OCI-LY3 (cell line): ENCODE measurements at regions not wholly inside any gene's neighbourhood (a gene's known extent, or its start where the extent isn't known, plus 50 kb on each side); places are given as distances from the start of the nearest gene placed in this dataset.
"Not testable (repeated sequence)": the region's sequence is repeated elsewhere in the genome, so short reads cannot be mapped to it uniquely, and the experiment has no call there.

Experiments used
- H2AFZ ChIP-seq: fragments of 200-600, 300-600 bp; shearing (Covaris generic); 2 replicates; pipeline ENCODE4 v1.6.0; 2014; ENCODE audit warnings: antibody characterized with exemption, low read depth, low read length
- H3K27ac ChIP-seq: fragments of 200-600, 300-600 bp; sonication (generic); 2 replicates; pipeline ENCODE4 v1.5.1; 2014; ENCODE audit warnings: mild to moderate bottlenecking, low read length, moderate library complexity, mixed read lengths
- H3K27me3 ChIP-seq: fragments of 200-600, 300-600 bp; sonication (generic); 2 replicates; pipeline ENCODE4 v1.6.1; 2014; ENCODE audit warnings: low read depth, low read length, mixed read lengths
- H3K36me3 ChIP-seq: fragments of 200-600, 300-600 bp; sonication (generic); replicated peaks from 2 replicates; pipeline ENCODE3; 2014; ENCODE audit warnings: low read depth, low read length, mixed read lengths
- H3K4me1 ChIP-seq: fragments of 300-600, 200-600 bp; sonication (generic); 2 replicates; pipeline ENCODE4 v1.6.1; 2014; ENCODE audit warnings: low read length, mixed read lengths
- H3K4me2 ChIP-seq: fragments of 200-600, 300-600 bp; sonication (generic); 2 replicates; pipeline ENCODE4 v1.6.1; 2014; ENCODE audit warnings: low read length, mixed read lengths
- H3K4me3 ChIP-seq: fragments of 300-600, 200-600 bp; sonication (generic); 2 replicates; pipeline ENCODE4 v1.5.1; 2014; ENCODE audit warnings: antibody characterized with exemption, mild to moderate bottlenecking, low read length, moderate library complexity
- H3K79me2 ChIP-seq: fragments of 300-600, 200-600 bp; shearing (Covaris generic); 2 replicates; pipeline ENCODE4 v1.6.1; 2014; ENCODE audit warnings: mild to moderate bottlenecking, low read length, mixed read lengths
- H3K9ac ChIP-seq: fragments of 300-600, 200-600 bp; shearing (Covaris generic); 2 replicates; pipeline ENCODE4 v1.6.0; 2014; ENCODE audit warnings: mild to moderate bottlenecking, low read length, moderate library complexity
- H3K9me3 ChIP-seq: fragments of 200-600, 300-600 bp; shearing (Covaris generic); 2 replicates; pipeline ENCODE4 v1.6.1; 2014; ENCODE audit warnings: low read length, mixed read lengths; ENCODE audit not compliant: insufficient read depth
- H4K20me1 ChIP-seq: fragments of 200-600, 300-600 bp; sonication (generic); 2 replicates; pipeline ENCODE4 v1.6.1; 2016; ENCODE audit warnings: low read length, mixed read lengths; ENCODE audit not compliant: insufficient read depth
- EZH2phosphoT487 ChIP-seq: fragments of 200-600 bp; shearing (Covaris generic); IDR thresholded peaks from 2 replicates; pipeline ENCODE4 v1.6.1; 2018; ENCODE audit warnings: antibody characterized with exemption, mixed run types, low read depth
- TF ChIP-seq, protein P1 (sequence below): fragments of 200-600, 300-600 bp; sonication (generic); IDR thresholded peaks from 2 replicates; pipeline ENCODE4 v1.5.1; 2014; ENCODE audit warnings: antibody characterized with exemption, low read length, low read depth

DNA sequence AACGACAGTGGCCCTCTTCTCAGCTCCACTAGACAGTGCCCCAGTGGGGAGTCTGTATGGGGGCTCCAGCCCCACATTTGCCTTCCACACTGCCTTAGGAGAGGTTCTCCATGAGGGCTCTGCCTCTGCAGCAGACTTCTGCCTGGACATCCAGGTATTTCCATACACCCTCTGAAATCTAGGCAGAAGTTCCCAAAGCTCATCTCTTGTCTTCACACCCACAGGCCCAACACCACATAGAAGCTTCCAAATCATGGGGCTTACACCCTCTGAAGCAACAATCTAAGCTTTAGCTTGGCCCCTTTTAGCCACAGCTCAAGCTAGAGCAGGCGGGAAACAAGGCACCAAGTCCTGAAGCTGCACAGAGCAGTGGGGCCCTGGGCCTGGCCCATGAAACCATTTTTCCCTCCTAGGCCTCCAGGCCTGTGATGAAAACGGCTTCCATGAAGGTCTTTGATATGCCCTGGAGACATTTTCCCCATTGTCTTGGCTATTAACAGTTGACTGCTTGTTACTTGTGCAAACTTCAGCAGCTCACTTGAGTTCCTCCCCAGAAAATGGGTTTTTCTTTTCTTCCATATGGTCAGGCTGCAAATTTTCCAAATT is 89.2 kb downstream of the KBTBD2 start:
- Histone ChIP-seq H3K9ac (no peak overlapping the region), H3K79me2 (no peaks in the 10 kb centered on the region), H3K4me1 (no peaks in the 10 kb centered on the region), H3K36me3 (no peaks in the 10 kb centered on the region), H3K4me3 (no peak overlapping the region), H2AFZ (no peak overlapping the region), H3K27ac (no peak overlapping the region), H4K20me1 (no peaks in the 10 kb centered on the region), H3K9me3 (no peaks in the 10 kb centered on the region; the same call in 1 of the 2 replicates), H3K4me2 (no peak overlapping the region), H3K27me3 (no peaks in the 10 kb centered on the region)
- TF ChIP-seq, protein P1, sequence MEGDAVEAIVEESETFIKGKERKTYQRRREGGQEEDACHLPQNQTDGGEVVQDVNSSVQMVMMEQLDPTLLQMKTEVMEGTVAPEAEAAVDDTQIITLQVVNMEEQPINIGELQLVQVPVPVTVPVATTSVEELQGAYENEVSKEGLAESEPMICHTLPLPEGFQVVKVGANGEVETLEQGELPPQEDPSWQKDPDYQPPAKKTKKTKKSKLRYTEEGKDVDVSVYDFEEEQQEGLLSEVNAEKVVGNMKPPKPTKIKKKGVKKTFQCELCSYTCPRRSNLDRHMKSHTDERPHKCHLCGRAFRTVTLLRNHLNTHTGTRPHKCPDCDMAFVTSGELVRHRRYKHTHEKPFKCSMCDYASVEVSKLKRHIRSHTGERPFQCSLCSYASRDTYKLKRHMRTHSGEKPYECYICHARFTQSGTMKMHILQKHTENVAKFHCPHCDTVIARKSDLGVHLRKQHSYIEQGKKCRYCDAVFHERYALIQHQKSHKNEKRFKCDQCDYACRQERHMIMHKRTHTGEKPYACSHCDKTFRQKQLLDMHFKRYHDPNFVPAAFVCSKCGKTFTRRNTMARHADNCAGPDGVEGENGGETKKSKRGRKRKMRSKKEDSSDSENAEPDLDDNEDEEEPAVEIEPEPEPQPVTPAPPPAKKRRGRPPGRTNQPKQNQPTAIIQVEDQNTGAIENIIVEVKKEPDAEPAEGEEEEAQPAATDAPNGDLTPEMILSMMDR: no peak
- no peak for TF ChIP-seq EZH2phosphoT487

DNA sequence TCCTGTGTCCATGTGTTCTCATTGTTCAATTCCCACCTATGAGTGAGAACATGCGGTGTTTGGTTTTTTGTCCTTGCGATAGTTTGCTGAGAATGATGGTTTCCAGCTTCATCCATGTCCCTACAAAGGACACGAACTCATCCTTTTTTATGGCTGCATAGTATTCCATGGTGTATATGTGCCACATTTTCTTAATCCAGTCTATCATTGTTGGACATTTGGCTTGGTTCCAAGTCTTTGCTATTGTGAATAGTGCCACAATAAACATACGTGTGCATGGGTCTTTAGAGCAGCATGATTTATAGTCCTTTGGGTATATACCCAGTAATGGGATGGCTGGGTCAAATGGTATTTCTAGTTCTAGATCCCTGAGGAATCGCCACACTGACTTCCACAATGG is 98.5 kb downstream of the KBTBD2 start:
- H3K27me3 ChIP-seq, H3K9me3 ChIP-seq, H3K9ac ChIP-seq, H2AFZ ChIP-seq, H3K79me2 ChIP-seq, H4K20me1 ChIP-seq, H3K27ac ChIP-seq, H3K4me2 ChIP-seq, H3K36me3 ChIP-seq, H3K4me1 ChIP-seq, H3K4me3 ChIP-seq: not testable (repeated sequence)

DNA sequence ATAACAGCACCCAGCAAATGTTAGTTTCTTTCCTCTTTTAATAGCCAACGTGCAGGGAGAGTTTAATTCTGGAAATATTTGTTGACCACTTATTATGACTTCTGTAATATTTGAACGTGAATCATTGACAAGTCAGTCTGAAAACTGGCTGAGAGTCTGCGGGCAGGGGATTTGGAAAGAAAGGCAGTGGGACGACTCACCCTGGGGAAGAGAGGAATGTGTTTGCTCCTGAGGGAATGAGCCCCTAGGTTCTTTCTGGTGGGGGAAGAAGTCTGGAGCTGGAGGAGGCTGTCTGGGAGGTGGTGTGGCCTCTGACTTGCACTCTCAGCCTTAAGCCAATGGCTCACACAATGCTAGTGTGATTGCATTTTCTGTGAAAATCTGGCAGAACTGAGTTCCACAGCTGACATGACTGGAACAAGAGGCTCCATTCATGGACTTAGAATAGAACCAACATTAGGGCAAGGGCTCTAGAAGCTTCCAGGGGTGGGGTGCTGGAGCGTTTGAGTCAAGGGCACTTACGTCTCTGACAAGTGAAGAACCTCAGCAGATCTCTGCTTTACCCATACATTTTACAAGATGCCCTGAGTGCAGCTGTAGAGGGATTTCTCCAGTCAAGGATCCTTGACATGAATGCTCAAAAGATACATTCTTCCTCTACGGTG is 100.7 kb downstream of the KBTBD2 start:
- not testable (repeated sequence) for H3K27me3 ChIP-seq, H3K4me2 ChIP-seq, H3K4me1 ChIP-seq

DNA sequence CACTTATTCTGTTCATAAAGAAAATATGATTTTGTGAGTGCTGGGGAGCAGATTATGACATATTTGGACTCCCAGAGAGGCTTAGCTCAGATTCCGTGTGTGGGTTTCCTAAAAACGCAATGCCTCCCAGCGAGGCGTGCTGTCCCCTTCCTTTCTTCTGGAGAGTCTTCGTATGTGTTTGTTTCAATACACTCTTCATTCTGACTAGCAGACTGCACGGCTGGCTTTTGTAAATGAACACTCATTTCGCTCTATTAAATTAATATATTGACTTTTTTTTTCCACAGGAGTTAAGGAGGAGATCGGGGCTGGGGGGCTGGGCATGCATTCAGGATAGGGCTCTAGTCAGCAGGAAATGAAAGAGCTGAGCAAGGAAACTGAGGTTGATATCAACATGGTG is 102.3 kb downstream of the KBTBD2 start:
- H3K79me2 ChIP-seq, H2AFZ ChIP-seq, H3K27ac ChIP-seq, H3K9ac ChIP-seq, H3K4me2 ChIP-seq, H3K9me3 ChIP-seq, H3K27me3 ChIP-seq, H3K4me3 ChIP-seq, H4K20me1 ChIP-seq, H3K36me3 ChIP-seq, H3K4me1 ChIP-seq: not testable (repeated sequence)

More for the DNA sequence above, 100.7 kb downstream of the KBTBD2 start:
- not testable (repeated sequence) for H3K79me2 ChIP-seq, H3K36me3 ChIP-seq, H4K20me1 ChIP-seq, H3K27ac ChIP-seq, H3K9ac ChIP-seq, H2AFZ ChIP-seq, H3K9me3 ChIP-seq, H3K4me3 ChIP-seq

DNA sequence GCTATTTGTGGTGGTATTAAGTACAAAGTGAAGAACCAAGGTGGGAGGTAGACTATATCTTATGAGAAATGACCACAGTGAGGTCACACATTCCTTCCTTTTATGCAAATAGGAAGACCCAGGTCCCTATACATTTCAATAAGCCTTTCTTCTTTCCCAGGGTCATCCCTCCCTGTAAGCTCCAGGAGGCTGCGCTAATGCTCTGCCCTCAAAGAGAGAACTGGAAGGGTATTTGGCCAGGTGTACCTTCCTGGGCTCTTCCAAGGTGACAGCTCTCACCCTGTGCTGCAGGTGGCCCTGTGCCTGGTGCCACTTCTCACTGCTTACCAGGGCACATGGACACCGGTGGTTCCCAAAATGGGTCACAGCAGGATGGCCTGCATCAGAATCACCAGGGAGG is 103.4 kb downstream of the KBTBD2 start:
- H3K36me3 ChIP-seq: not testable (repeated sequence)

DNA sequence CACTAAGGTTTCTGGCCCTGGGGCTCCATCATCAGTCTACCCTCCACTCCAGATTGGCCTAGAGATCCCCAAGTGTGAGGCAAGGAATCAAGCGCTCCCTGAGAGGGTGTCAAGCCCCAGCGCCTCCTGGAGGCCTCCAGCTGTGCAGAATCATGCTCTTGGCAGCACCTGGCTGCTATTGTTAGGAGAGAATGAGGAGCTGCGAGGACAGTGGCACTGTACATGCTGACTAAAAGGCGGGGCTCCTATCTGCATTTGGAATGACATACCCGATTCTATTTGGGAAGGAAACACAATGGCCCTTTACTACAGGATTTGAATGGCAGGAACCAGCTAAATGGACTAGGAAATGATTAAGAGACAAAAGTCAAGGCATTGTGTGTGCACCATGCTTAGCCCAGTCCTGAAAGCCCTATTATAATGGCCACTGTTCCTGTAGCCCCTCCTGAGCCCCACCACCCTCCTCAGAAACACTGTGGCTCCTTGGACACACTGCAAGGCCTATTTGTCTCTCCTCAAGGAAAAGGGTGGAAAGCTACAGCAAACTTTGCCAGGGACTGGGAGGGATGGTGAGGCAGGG is 106.1 kb downstream of the KBTBD2 start:
- H3K9me3 ChIP-seq, H3K79me2 ChIP-seq, H4K20me1 ChIP-seq, H3K4me3 ChIP-seq, H2AFZ ChIP-seq, H3K4me1 ChIP-seq, H3K9ac ChIP-seq, H3K4me2 ChIP-seq, H3K27me3 ChIP-seq, H3K36me3 ChIP-seq, H3K27ac ChIP-seq: not testable (repeated sequence)

More for the DNA sequence above, 103.4 kb downstream of the KBTBD2 start:
- H2AFZ ChIP-seq, H3K27me3 ChIP-seq, H4K20me1 ChIP-seq, H3K27ac ChIP-seq, H3K4me2 ChIP-seq, H3K4me1 ChIP-seq, H3K9me3 ChIP-seq, H3K79me2 ChIP-seq, H3K4me3 ChIP-seq, H3K9ac ChIP-seq: not testable (repeated sequence)

DNA sequence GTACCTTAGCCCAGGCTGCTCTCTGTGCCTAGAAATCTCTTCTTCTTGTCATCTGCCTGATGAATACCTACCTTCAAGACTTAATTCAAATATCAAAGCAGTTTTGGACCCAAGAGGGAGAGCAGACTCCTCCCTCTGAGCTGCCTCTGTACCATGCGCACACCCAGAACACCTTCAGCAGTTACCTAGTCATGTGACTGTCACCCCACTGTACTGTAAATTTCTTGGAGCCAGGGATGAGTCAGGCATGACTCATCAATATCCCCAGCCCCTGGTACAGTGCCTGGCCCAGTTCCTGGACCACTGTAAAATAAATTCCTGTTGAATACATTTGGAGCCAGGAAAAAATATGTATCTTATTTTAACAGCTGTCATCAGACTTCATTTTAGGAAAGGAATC is 111.7 kb downstream of the KBTBD2 start:
- H3K4me3 ChIP-seq, H3K27ac ChIP-seq, H3K4me2 ChIP-seq, H3K9ac ChIP-seq, H4K20me1 ChIP-seq, H3K4me1 ChIP-seq, H3K36me3 ChIP-seq, H3K79me2 ChIP-seq, H2AFZ ChIP-seq, H3K9me3 ChIP-seq, H3K27me3 ChIP-seq: not testable (repeated sequence)
